Kidney epithelial cell (primary cell): ENCODE measurements at regions not wholly inside any gene's neighbourhood (a gene's known extent, or its start where the extent isn't known, plus 50 kb on each side); places are given as distances from the start of the nearest gene placed in this dataset.

Experiments
- DNase-seq: peaks from one replicate; pipeline ENCODE4 v3.0.0-alpha.2; 2010; ENCODE audit warnings: low read depth
- H3K27me3 ChIP-seq: 2 replicates; pipeline ENCODE4 v1.6.0; 2011; ENCODE audit warnings: low read length; ENCODE audit not compliant: control insufficient read depth, insufficient read depth
- H3K36me3 ChIP-seq: 2 replicates; pipeline ENCODE4 v1.5.1; 2011; ENCODE audit warnings: low read length; ENCODE audit not compliant: control insufficient read depth, insufficient read depth
- H3K4me3 ChIP-seq: 2 replicates; pipeline ENCODE4 v1.5.1; 2011; ENCODE audit warnings: low read depth, mild to moderate bottlenecking, control low read depth, low read length
- CTCF ChIP-seq: IDR thresholded peaks from 2 replicates; pipeline ENCODE4 v1.5.1; 2011; ENCODE audit warnings: mild to moderate bottlenecking, moderate library complexity, low read length, control low read depth, inconsistent platforms; ENCODE audit not compliant: insufficient read depth, poor library complexity, severe bottlenecking

- Histone ChIP-seq H3K27me3 (no peaks in the 10 kb centered on the region), H3K4me3 (no peak overlapping the region), H3K36me3 (no peaks in the 10 kb centered on the region)
- no peak for DNase-seq
- TF ChIP-seq CTCF, result no peak
Measured at GRCh38 chr3:182261041-182261440, 532.3 kb upstream of the ATP11B start.

GRCh38 chr3:182268711-182269110 lies 524.6 kb upstream of the ATP11B start:
- H3K27me3 ChIP-seq, result no peaks in the 10 kb centered on the region
- no peak overlapping the region for H3K4me3 ChIP-seq
- TF ChIP-seq CTCF, result no peak
- no peak for DNase-seq
- no peaks in the 10 kb centered on the region for H3K36me3 ChIP-seq

GRCh38 chr3:182276512-182276911 lies 516.8 kb upstream of the ATP11B start:
- no peaks in the 10 kb centered on the region for H3K36me3 ChIP-seq
- TF ChIP-seq CTCF, result no peak

GRCh38 chr3:182284793-182285192 lies 508.5 kb upstream of the ATP11B start:
- TF ChIP-seq CTCF, result no peak
- H3K4me3 ChIP-seq, result no peak overlapping the region
- no peaks in the 10 kb centered on the region for H3K36me3 ChIP-seq
- no peak for DNase-seq
- no peaks in the 10 kb centered on the region for H3K27me3 ChIP-seq

More at GRCh38 chr3:182276512-182276911, 516.8 kb upstream of the ATP11B start:
- no peaks in the 10 kb centered on the region for H3K27me3 ChIP-seq
- no peak for DNase-seq
- no peak overlapping the region for H3K4me3 ChIP-seq

GRCh38 chr3:182292591-182292990 lies 500.7 kb upstream of the ATP11B start:
- peak; percentile 7 for DNase-seq
- no peak overlapping the region for H3K4me3 ChIP-seq
- no peaks in the 10 kb centered on the region for H3K36me3 ChIP-seq
- no peak for TF ChIP-seq CTCF
- H3K27me3 ChIP-seq, result no peaks in the 10 kb centered on the region

- H3K36me3 ChIP-seq, result no peaks in the 10 kb centered on the region
- no peak for TF ChIP-seq CTCF
- DNase-seq, result peak; percentile 50
- H3K4me3 ChIP-seq, result no peak overlapping the region
- H3K27me3 ChIP-seq, result no peaks in the 10 kb centered on the region
Measured at GRCh38 chr3:182294256-182294655, 499.0 kb upstream of the ATP11B start.
